ENCODE measurements at regions not wholly inside any gene's neighbourhood (a gene's known extent, or its start where the extent isn't known, plus 50 kb on each side); places are given as distances from the start of the nearest gene placed in this dataset.

DNA sequence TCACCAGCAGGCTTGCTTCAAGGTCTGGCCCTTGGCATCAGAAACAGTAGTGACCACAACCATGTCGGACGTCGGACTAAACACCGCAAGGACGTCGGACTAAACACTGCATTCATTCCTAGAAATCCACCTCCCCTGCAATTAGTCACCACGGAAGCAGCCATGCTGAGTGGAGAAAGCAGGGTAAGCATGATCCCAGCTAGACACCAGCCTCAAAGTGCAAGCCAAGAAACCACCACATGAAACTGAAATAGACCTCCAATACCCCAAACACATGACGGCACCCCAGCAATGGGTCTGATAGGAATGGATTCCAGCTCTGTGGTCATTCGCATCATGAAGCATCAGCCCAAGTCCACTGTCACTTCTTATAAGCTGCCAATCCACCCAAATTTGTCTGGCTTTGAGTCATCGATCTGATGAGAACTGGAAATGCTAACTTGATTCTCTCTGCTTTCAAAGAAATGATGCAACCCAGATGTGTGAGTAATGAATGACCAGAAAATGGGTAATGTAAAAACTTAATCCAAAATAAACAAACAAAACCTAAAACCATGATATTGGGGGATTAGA, 348.3 kb upstream of the TMCO5A start (continued):
- TF ChIP-seq, protein P1, sequence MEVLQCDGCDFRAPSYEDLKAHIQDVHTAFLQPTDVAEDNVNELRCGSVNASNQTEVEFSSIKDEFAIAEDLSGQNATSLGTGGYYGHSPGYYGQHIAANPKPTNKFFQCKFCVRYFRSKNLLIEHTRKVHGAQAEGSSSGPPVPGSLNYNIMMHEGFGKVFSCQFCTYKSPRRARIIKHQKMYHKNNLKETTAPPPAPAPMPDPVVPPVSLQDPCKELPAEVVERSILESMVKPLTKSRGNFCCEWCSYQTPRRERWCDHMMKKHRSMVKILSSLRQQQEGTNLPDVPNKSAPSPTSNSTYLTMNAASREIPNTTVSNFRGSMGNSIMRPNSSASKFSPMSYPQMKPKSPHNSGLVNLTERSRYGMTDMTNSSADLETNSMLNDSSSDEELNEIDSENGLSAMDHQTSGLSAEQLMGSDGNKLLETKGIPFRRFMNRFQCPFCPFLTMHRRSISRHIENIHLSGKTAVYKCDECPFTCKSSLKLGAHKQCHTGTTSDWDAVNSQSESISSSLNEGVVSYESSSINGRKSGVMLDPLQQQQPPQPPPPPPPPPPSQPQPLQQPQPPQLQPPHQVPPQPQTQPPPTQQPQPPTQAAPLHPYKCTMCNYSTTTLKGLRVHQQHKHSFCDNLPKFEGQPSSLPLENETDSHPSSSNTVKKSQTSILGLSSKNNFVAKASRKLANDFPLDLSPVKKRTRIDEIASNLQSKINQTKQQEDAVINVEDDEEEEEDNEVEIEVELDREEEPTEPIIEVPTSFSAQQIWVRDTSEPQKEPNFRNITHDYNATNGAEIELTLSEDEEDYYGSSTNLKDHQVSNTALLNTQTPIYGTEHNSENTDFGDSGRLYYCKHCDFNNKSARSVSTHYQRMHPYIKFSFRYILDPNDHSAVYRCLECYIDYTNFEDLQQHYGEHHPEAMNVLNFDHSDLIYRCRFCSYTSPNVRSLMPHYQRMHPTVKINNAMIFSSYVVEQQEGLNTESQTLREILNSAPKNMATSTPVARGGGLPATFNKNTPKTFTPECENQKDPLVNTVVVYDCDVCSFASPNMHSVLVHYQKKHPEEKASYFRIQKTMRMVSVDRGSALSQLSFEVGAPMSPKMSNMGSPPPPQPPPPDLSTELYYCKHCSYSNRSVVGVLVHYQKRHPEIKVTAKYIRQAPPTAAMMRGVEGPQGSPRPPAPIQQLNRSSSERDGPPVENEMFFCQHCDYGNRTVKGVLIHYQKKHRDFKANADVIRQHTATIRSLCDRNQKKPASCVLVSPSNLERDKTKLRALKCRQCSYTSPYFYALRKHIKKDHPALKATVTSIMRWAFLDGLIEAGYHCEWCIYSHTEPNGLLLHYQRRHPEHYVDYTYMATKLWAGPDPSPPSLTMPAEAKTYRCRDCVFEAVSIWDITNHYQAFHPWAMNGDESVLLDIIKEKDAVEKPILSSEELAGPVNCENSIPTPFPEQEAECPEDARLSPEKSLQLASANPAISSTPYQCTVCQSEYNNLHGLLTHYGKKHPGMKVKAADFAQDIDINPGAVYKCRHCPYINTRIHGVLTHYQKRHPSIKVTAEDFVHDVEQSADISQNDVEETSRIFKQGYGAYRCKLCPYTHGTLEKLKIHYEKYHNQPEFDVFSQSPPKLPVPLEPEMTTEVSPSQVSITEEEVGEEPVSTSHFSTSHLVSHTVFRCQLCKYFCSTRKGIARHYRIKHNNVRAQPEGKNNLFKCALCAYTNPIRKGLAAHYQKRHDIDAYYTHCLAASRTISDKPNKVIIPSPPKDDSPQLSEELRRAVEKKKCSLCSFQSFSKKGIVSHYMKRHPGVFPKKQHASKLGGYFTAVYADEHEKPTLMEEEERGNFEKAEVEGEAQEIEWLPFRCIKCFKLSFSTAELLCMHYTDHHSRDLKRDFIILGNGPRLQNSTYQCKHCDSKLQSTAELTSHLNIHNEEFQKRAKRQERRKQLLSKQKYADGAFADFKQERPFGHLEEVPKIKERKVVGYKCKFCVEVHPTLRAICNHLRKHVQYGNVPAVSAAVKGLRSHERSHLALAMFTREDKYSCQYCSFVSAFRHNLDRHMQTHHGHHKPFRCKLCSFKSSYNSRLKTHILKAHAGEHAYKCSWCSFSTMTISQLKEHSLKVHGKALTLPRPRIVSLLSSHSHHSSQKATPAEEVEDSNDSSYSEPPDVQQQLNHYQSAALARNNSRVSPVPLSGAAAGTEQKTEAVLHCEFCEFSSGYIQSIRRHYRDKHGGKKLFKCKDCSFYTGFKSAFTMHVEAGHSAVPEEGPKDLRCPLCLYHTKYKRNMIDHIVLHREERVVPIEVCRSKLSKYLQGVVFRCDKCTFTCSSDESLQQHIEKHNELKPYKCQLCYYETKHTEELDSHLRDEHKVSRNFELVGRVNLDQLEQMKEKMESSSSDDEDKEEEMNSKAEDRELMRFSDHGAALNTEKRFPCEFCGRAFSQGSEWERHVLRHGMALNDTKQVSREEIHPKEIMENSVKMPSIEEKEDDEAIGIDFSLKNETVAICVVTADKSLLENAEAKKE (CRISPR knock-in tag; IDR thresholded peaks at IDR 0.05): no peak

DNA sequence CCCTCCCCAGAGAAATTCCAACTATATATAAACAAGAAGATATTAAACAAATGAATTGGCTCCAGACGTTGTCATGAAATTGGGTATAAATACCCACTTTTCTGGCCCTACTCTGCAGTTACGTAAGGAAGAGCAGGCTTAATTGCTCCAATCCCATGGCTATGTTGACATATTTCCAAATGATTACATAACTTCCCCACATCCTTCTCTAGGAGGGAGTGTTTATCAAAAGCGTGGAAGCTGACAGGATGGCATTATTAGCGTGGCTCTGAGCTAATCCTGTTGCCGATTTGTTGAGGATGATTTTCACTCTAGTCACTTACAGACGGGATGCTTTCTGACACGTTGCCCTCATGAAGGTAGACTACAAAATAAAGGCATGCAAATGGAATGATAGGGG, 347.5 kb upstream of the TMCO5A start:
- Mint-ChIP-seq H3K27ac (no peak overlapping the region), H3K27me3 (ENCODE audit: insufficient read depth, low read depth, poor library complexity) (peaks cover 7% of the 10 kb centered on the region), H3K4me1 (no peaks in the 10 kb centered on the region), H3K36me3 (ENCODE audit: low read depth) (peaks cover 12% of the 10 kb centered on the region), H3K4me3 (no peak overlapping the region), H3K9me3 (peaks cover 25% of the 10 kb centered on the region)
- Histone ChIP-seq H3K36me3 (ENCODE audit: insufficient read depth) (no peaks in the 10 kb centered on the region), H3K9me2 (ENCODE audit: insufficient read depth) (no peaks in the 10 kb centered on the region), H3K4me1 (ENCODE audit: insufficient read depth) (no peaks in the 10 kb centered on the region), H3K27ac (ENCODE audit: low read depth) (no peak overlapping the region), H3F3A (replicated peaks; ENCODE audit: low read depth) (no peaks in the 10 kb centered on the region), H3K27me3 (ENCODE audit: insufficient read depth) (no peaks in the 10 kb centered on the region), H3K4me3 (no peak overlapping the region), H4K20me1 (replicated peaks; ENCODE audit: insufficient read depth) (no peaks in the 10 kb centered on the region), H2AFZ (no peak overlapping the region), H3K4me2 (no peak overlapping the region), H3K79me2 (replicated peaks; ENCODE audit: insufficient read depth) (no peaks in the 10 kb centered on the region)
- no peak for ATAC-seq
- no peak for DNase-seq (ENCODE audit: low spot score)
- TF ChIP-seq POLR2AphosphoS5 (IDR thresholded peaks at IDR 0.05; ENCODE audit: low read depth): no peak
- no peak for TF ChIP-seq EZH2phosphoT487 (IDR thresholded peaks at IDR 0.05; ENCODE audit: unreplicated experiment)
- TF ChIP-seq, protein P2, sequence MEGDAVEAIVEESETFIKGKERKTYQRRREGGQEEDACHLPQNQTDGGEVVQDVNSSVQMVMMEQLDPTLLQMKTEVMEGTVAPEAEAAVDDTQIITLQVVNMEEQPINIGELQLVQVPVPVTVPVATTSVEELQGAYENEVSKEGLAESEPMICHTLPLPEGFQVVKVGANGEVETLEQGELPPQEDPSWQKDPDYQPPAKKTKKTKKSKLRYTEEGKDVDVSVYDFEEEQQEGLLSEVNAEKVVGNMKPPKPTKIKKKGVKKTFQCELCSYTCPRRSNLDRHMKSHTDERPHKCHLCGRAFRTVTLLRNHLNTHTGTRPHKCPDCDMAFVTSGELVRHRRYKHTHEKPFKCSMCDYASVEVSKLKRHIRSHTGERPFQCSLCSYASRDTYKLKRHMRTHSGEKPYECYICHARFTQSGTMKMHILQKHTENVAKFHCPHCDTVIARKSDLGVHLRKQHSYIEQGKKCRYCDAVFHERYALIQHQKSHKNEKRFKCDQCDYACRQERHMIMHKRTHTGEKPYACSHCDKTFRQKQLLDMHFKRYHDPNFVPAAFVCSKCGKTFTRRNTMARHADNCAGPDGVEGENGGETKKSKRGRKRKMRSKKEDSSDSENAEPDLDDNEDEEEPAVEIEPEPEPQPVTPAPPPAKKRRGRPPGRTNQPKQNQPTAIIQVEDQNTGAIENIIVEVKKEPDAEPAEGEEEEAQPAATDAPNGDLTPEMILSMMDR (conservative IDR thresholded peaks at IDR 0.05; ENCODE audit: low read depth in 2 of 2): no peak
- TF ChIP-seq, protein P3, sequence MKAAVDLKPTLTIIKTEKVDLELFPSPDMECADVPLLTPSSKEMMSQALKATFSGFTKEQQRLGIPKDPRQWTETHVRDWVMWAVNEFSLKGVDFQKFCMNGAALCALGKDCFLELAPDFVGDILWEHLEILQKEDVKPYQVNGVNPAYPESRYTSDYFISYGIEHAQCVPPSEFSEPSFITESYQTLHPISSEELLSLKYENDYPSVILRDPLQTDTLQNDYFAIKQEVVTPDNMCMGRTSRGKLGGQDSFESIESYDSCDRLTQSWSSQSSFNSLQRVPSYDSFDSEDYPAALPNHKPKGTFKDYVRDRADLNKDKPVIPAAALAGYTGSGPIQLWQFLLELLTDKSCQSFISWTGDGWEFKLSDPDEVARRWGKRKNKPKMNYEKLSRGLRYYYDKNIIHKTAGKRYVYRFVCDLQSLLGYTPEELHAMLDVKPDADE (IDR thresholded peaks at IDR 0.05): no peak
- no peak for TF ChIP-seq ZNF331 (CRISPR knock-in tag; IDR thresholded peaks at IDR 0.05; ENCODE audit: low read depth)
- TF ChIP-seq STAT1 (IDR thresholded peaks at IDR 0.05; ENCODE audit: unreplicated experiment): no peak
- TF ChIP-seq JUNB (IDR thresholded peaks at IDR 0.05; ENCODE audit: unreplicated experiment): no peak

Data from GM23338 (cell line).